H1 (cell line): ENCODE measurements at regions not wholly inside any gene's neighbourhood (a gene's known extent, or its start where the extent isn't known, plus 50 kb on each side); places are given as distances from the start of the nearest gene placed in this dataset.
A peak's percentile ranks its signal among the peaks of the same experiment; 100 is the strongest.

ENCODE experiments used
- CTCF ChIA-PET: fragments of 300-600 bp; sonication (Branson Sonifier 250); formaldehyde crosslinking; loops from one replicate; lab custom pipeline; 2021; ENCODE audit not compliant: partially characterized antibody; lab: Charles Lee
- POLR2A ChIA-PET: fragments of 300-600 bp; sonication (Branson Sonifier 250); formaldehyde crosslinking; loops from one replicate; lab custom pipeline; 2021; ENCODE audit warnings: inconsistent platforms; ENCODE audit not compliant: partially characterized antibody; lab: Charles Lee
- DNase-seq, 2 experiments: peaks; one replicate each; pipeline versions ENCODE4 v3.0.0 to v3.0.0-alpha.2; 2010 to 2022; ENCODE audit warnings: low spot score in 2 of 2, low read depth in 1 of 2, mixed read lengths in 1 of 2
- FAIRE-seq: peaks from 2 replicates; lab custom pipeline; 2011; peaks lifted over from hg19 to GRCh38; lab: Jason Lieb, UNC
- H2AFZ ChIP-seq: 2 replicates; pipeline ENCODE4 v1.8.1; 2012; ENCODE audit warnings: low read length, inconsistent platforms
- H2AK5ac ChIP-seq: 2 replicates; pipeline ENCODE4 v1.6.1; 2013; ENCODE audit warnings: low read depth, low read length
- H2BK120ac ChIP-seq: replicated peaks from 2 replicates; pipeline ENCODE3; 2013; ENCODE audit warnings: low read depth, low read length, inconsistent platforms
- H2BK12ac ChIP-seq: 2 replicates; pipeline ENCODE4 v1.6.1; 2013; ENCODE audit warnings: low read depth, low read length
- H2BK15ac ChIP-seq: 2 replicates; pipeline ENCODE4 v1.6.1; 2013; ENCODE audit warnings: low read length
- H2BK20ac ChIP-seq: 2 replicates; pipeline ENCODE4 v1.6.1; 2013; ENCODE audit warnings: low read length
- H2BK5ac ChIP-seq: 2 replicates; pipeline ENCODE4 v1.6.1; 2013; ENCODE audit warnings: low read depth, low read length
- H3K14ac ChIP-seq: 2 replicates; pipeline ENCODE4 v1.6.1; 2013; ENCODE audit warnings: inconsistent platforms; ENCODE audit not compliant: insufficient read length
- H3K18ac ChIP-seq: 2 replicates; pipeline ENCODE4 v1.6.1; 2013; ENCODE audit warnings: low read length; ENCODE audit errors: extremely low read depth
- H3K23ac ChIP-seq: 2 replicates; pipeline ENCODE4 v1.6.1; 2013; ENCODE audit warnings: inconsistent platforms; ENCODE audit not compliant: insufficient read length
- H3K23me2 ChIP-seq: 2 replicates; pipeline ENCODE4 v1.6.1; 2013; ENCODE audit warnings: low read depth, low read length
- H3K27ac ChIP-seq: 2 replicates; pipeline ENCODE4 v1.6.1; 2011; ENCODE audit warnings: low read depth, low read length, inconsistent platforms
- H3K27me3 ChIP-seq, 4 experiments: replicated peaks in 1 of 4; 1 replicate in 1 of 4; 2 replicates in 3 of 4; pipeline versions ENCODE4 v1.6.1 to v1.8.1; 2011 to 2013; ENCODE audit warnings: low read length in 3 of 4, mild to moderate bottlenecking in 3 of 4, inconsistent platforms in 2 of 4, mixed read lengths in 2 of 4, moderate library complexity in 1 of 4; ENCODE audit not compliant: control insufficient read depth in 3 of 4, insufficient read depth in 3 of 4; ENCODE audit errors: extremely low read depth in 1 of 4
- H3K36me3 ChIP-seq, 4 experiments: 2 replicates each; pipeline versions ENCODE4 v1.6.1 to v1.8.1; 2011 to 2013; ENCODE audit warnings: mild to moderate bottlenecking in 4 of 4, low read length in 3 of 4, moderate library complexity in 2 of 4, control low read depth in 1 of 4, inconsistent platforms in 1 of 4; ENCODE audit not compliant: insufficient read depth in 4 of 4, control insufficient read depth in 2 of 4
- H3K4ac ChIP-seq: replicated peaks from 2 replicates; pipeline ENCODE3; 2013; ENCODE audit warnings: low read length, low read depth, mixed read lengths, inconsistent platforms; ENCODE audit not compliant: insufficient read length
- H3K4me1 ChIP-seq, 4 experiments: replicated peaks in 1 of 4; 1 replicate in 1 of 4; 2 replicates in 3 of 4; pipeline versions ENCODE4 v1.6.1 to v1.8.1; 2011 to 2013; ENCODE audit warnings: low read length in 3 of 4, inconsistent platforms in 2 of 4, mixed read lengths in 1 of 4; ENCODE audit not compliant: insufficient read depth in 4 of 4, control insufficient read depth in 3 of 4
- H3K4me2 ChIP-seq, 2 experiments: 2 replicates each; pipeline versions ENCODE4 v1.6.1 to v1.8.1; 2011 to 2013; ENCODE audit warnings: low read depth in 2 of 2, low read length in 2 of 2, control low read depth in 1 of 2, inconsistent platforms in 1 of 2, mild to moderate bottlenecking in 1 of 2; ENCODE audit not compliant: insufficient read depth in 1 of 2
- H3K4me3 ChIP-seq, 4 experiments: fragments of 200-600, 300-600 bp in 1 of 4; sonication (generic), shearing (Covaris generic), sonication (Bioruptor Twin) in 1 of 4; 2 replicates each; pipeline versions ENCODE4 v1.5.1 to v1.8.1; 2011 to 2016; ENCODE audit warnings: low read length in 4 of 4, low read depth in 3 of 4, control low read depth in 2 of 4, inconsistent platforms in 2 of 4, mild to moderate bottlenecking in 2 of 4, mixed read lengths in 1 of 4, moderate library complexity in 1 of 4; ENCODE audit not compliant: insufficient read depth in 2 of 4; ENCODE audit errors: extremely low read depth in 1 of 4
- H3K56ac ChIP-seq: replicated peaks from 2 replicates; pipeline ENCODE3; 2013; ENCODE audit warnings: low read depth, mild to moderate bottlenecking, mixed read lengths, low read length, inconsistent platforms; ENCODE audit not compliant: insufficient read length
- H3K79me1 ChIP-seq: 2 replicates; pipeline ENCODE4 v1.6.1; 2013; ENCODE audit warnings: low read depth, low read length, control low read depth
- H3K79me2 ChIP-seq, 2 experiments: 2 replicates each; pipeline versions ENCODE4 v1.6.1 to v1.8.1; 2012 to 2013; ENCODE audit warnings: low read length in 2 of 2, mild to moderate bottlenecking in 2 of 2, inconsistent platforms in 1 of 2; ENCODE audit not compliant: insufficient read depth in 2 of 2, control insufficient read depth in 1 of 2
- H3K9ac ChIP-seq, 4 experiments: replicated peaks in 1 of 4; 1 replicate in 1 of 4; 2 replicates in 3 of 4; pipeline versions ENCODE4 v1.6.1 to v1.8.1; 2011 to 2013; ENCODE audit warnings: low read depth in 3 of 4, low read length in 3 of 4, control low read depth in 2 of 4, mild to moderate bottlenecking in 2 of 4, moderate library complexity in 2 of 4, inconsistent platforms in 1 of 4; ENCODE audit errors: extremely low read depth in 1 of 4
- H3K9me3 ChIP-seq, 2 experiments: 2 replicates each; pipeline versions ENCODE4 v1.6.1 to v1.8.1; 2012 to 2013; ENCODE audit warnings: mild to moderate bottlenecking in 2 of 2, moderate library complexity in 2 of 2, control low read depth in 1 of 2, inconsistent platforms in 1 of 2, low read depth in 1 of 2, low read length in 1 of 2, mixed read lengths in 1 of 2; ENCODE audit not compliant: insufficient read depth in 2 of 2
- H4K20me1 ChIP-seq, 2 experiments: replicated peaks in 1 of 2; 2 replicates each; pipeline versions ENCODE3 to v1.8.1; 2011 to 2013; ENCODE audit warnings: inconsistent platforms in 2 of 2, low read length in 2 of 2, mild to moderate bottlenecking in 1 of 2; ENCODE audit not compliant: insufficient read depth in 2 of 2, control insufficient read depth in 1 of 2
- H4K5ac ChIP-seq: 2 replicates; pipeline ENCODE4 v1.6.1; 2013; ENCODE audit warnings: low read length, low read depth, mixed read lengths, inconsistent platforms; ENCODE audit not compliant: insufficient read length
- H4K8ac ChIP-seq: 2 replicates; pipeline ENCODE4 v1.8.0; 2013; ENCODE audit warnings: mild to moderate bottlenecking, moderate library complexity, low read length, inconsistent platforms; ENCODE audit not compliant: insufficient read depth; ENCODE audit errors: extremely low read depth
- H4K91ac ChIP-seq: replicated peaks from 2 replicates; pipeline ENCODE3; 2013; ENCODE audit warnings: low read length, mixed read lengths, inconsistent platforms; ENCODE audit not compliant: insufficient read length
- CTBP2 ChIP-seq: IDR thresholded peaks from 2 replicates; pipeline ENCODE4 v1.7.0; 2011; ENCODE audit warnings: borderline replicate concordance, mild to moderate bottlenecking, moderate library complexity, mixed read lengths, low read length; ENCODE audit not compliant: insufficient read depth, insufficient read length
- GTF2F1 ChIP-seq: IDR thresholded peaks from 2 replicates; pipeline ENCODE4 v1.6.1; 2012; ENCODE audit warnings: low read depth, low read length, improper control_type of control experiment, borderline replicate concordance
- HDAC6 ChIP-seq: IDR thresholded peaks from one replicate; pipeline ENCODE4 v1.7.1; 2012; ENCODE audit warnings: low read depth, mild to moderate bottlenecking, inconsistent platforms, low read length, moderate library complexity
- KDM4A ChIP-seq: IDR thresholded peaks from one replicate; pipeline ENCODE4 v1.7.1; 2012; ENCODE audit warnings: low read depth, mild to moderate bottlenecking, moderate library complexity, low read length, inconsistent platforms; ENCODE audit not compliant: severe bottlenecking
- KDM5A ChIP-seq: fragments of 200-600 bp; IDR thresholded peaks from 2 replicates; pipeline ENCODE4 v1.7.1; 2012; ENCODE audit warnings: mild to moderate bottlenecking, low read length, inconsistent platforms, mixed read lengths
- MAFK ChIP-seq: IDR thresholded peaks from 2 replicates; pipeline ENCODE4 v1.6.1; 2012; ENCODE audit warnings: low read depth, mild to moderate bottlenecking, improper control_type of control experiment, low read length
- MAX ChIP-seq: IDR thresholded peaks from 2 replicates; pipeline ENCODE4 v1.6.1; 2012; ENCODE audit warnings: inconsistent platforms
- RNF2 ChIP-seq: fragments of 200-900, 300-1000 bp; sonication (generic); IDR thresholded peaks from 2 replicates; pipeline ENCODE4 v1.7.1; 2016; ENCODE audit warnings: borderline replicate concordance, low read depth, mild to moderate bottlenecking, antibody characterized with exemption, low read length; ENCODE audit not compliant: poor library complexity, severe bottlenecking; ENCODE audit errors: missing control alignments
- SRF ChIP-seq: IDR thresholded peaks from 2 replicates; pipeline ENCODE4 v1.6.1; 2011; ENCODE audit warnings: mild to moderate bottlenecking, low read depth, low read length, moderate library complexity
- TAF1 ChIP-seq: IDR thresholded peaks from 2 replicates; pipeline ENCODE4 v1.6.1; 2011; ENCODE audit warnings: mild to moderate bottlenecking, low read depth, low read length
- TAF7 ChIP-seq: optimal IDR thresholded peaks from 2 replicates; pipeline ENCODE3; 2011; ENCODE audit warnings: low read depth, mild to moderate bottlenecking, inconsistent platforms, low read length, moderate library complexity, borderline replicate concordance
- TBP ChIP-seq: IDR thresholded peaks from 2 replicates; pipeline ENCODE4 v1.6.1; 2011; ENCODE audit warnings: low read depth, low read length, improper control_type of control experiment
- ZNF274 ChIP-seq: IDR thresholded peaks from 2 replicates; pipeline ENCODE4 v1.7.0; 2012; ENCODE audit warnings: low read length, borderline replicate concordance; ENCODE audit errors: extremely low read depth
- WGBS, 2 experiments: shearing (Covaris generic) in 1 of 2; methylation state at CpG; one replicate each; pipeline versions ENCODE4 v1.1.6 to v1.1.7; 2013 to 2015; ENCODE audit warnings: low lambda C conversion rate in 2 of 2, mixed read lengths in 2 of 2, inconsistent platforms in 1 of 2, low coverage in 1 of 2, missing lambda C conversion rate in 1 of 2; ENCODE audit not compliant: insufficient replicate concordance in 2 of 2, insufficient coverage in 1 of 2, insufficient read length in 1 of 2; ENCODE audit errors: extremely low coverage in 1 of 2, missing lambda C conversion rate in 1 of 2; 5-methylcytosine and 5-hydroxymethylcytosine counted together

GRCh38 chr2:145012806-145013205, 492.9 kb upstream of the ZEB2 start:
- Histone ChIP-seq H3K27me3 (no peaks in the 10 kb centered on the region), H3K18ac (no peak overlapping the region), H2BK20ac (no peak overlapping the region), H3K9me3 (no peaks in the 10 kb centered on the region), H3K4me2 (peak overlapping the region in 1 of 2 experiments; percentile 34; a peak in 1 of 4 replicates), H4K8ac (no peak overlapping the region), H3K23ac (no peak overlapping the region), H4K20me1 (no peaks in the 10 kb centered on the region), H3K4ac (no peak overlapping the region), H2AFZ (no peak overlapping the region), H3K27ac (no peak overlapping the region), H3K36me3 (no peaks in the 10 kb centered on the region), H4K91ac (no peak overlapping the region), H3K56ac (no peak overlapping the region), H3K79me2 (no peaks in the 10 kb centered on the region), H4K5ac (no peak overlapping the region), H2BK12ac (no peak overlapping the region), H3K4me3 (no peak overlapping the region), H3K79me1 (no peaks in the 10 kb centered on the region), H3K9ac (no peak overlapping the region), H2BK15ac (no peak overlapping the region), H2BK5ac (no peak overlapping the region), H3K23me2 (no peaks in the 10 kb centered on the region), H3K14ac (no peak overlapping the region), H2BK120ac (no peak overlapping the region), H3K4me1 (peaks cover 0 to 5% (median 2%) of the 10 kb centered on the region in 4 experiments; a peak in 2 of 7 replicates), H2AK5ac (no peak overlapping the region)
- WGBS, 2 experiments = 47% methylated on average over 3 of the region's 3 CpGs; no CpG with 5 or more reads in 1 of the 2 experiments
- DNase-seq (no peak), FAIRE-seq (peak; percentile 65)
- ChIA-PET CTCF (interaction anchor here (0.9 kb wide), 1 partner anchor 144 kb away, joined by 3 read pairs; no protein-coding TSS in a partner anchor), POLR2A (interaction anchor here (0.7 kb wide), 1 partner anchor 9 kb away, joined by 3 read pairs; no protein-coding TSS in a partner anchor)
- no peak for TF ChIP-seq GTF2F1
- no peak for TF ChIP-seq TAF1
- no peak for TF ChIP-seq HDAC6
- TF ChIP-seq KDM4A = no peak
- TF ChIP-seq MAFK = no peak
- no peak for TF ChIP-seq CTBP2
- TF ChIP-seq MAX = no peak
- TF ChIP-seq TBP = no peak
- TF ChIP-seq KDM5A = no peak
- TF ChIP-seq TAF7 = no peak
- no peak for TF ChIP-seq RNF2
- TF ChIP-seq ZNF274 = no peak
- TF ChIP-seq SRF = no peak
